Amniotic stem cell (primary cell): ENCODE measurements at regions not wholly inside any gene's neighbourhood (a gene's known extent, or its start where the extent isn't known, plus 50 kb on each side); places are given as distances from the start of the nearest gene placed in this dataset.
A peak's percentile ranks its signal among the peaks of the same experiment; 100 is the strongest.
"Not testable (repeated sequence)": the region's sequence is repeated elsewhere in the genome, so short reads cannot be mapped to it uniquely, and the experiment has no call there.

Experiments
- DNase-seq: peaks from one replicate; lab custom pipeline; 2025; lab: John Stamatoyannopoulos, UW

GRCh38 chr2:88860421-88861075 lies 169.1 kb downstream of the RPIA start:
- DNase-seq, result no peak

GRCh38 chr2:88865801-88866371 lies 174.4 kb downstream of the RPIA start:
- DNase-seq, result no peak

- no peak for DNase-seq
These were observed 175.3 kb downstream of the RPIA start for GRCh38 chr2:88866756-88867155.

GRCh38 chr2:88868861-88869260 lies 177.4 kb downstream of the RPIA start:
- DNase-seq, result no peak

- no peak for DNase-seq
These were observed 178.9 kb downstream of the RPIA start for GRCh38 chr2:88870267-88870839.

GRCh38 chr2:88871336-88871735 lies 179.9 kb downstream of the RPIA start:
- DNase-seq, result no peak

GRCh38 chr2:88873620-88874019 lies 182.1 kb downstream of the RPIA start:
- no peak for DNase-seq

- DNase-seq, result peak; percentile 13
These were observed 182.7 kb downstream of the RPIA start for GRCh38 chr2:88874063-88874657.

GRCh38 chr2:88875736-88876135 lies 184.3 kb downstream of the RPIA start:
- DNase-seq, result no peak

- DNase-seq, result peak; percentile 34
These were observed 189.0 kb downstream of the RPIA start for GRCh38 chr2:88880441-88880953.

- no peak for DNase-seq
These were observed 193.8 kb downstream of the RPIA start for GRCh38 chr2:88885275-88885674.

- DNase-seq, result no peak
These were observed 194.4 kb downstream of the RPIA start for GRCh38 chr2:88885679-88886416.

GRCh38 chr2:88887466-88887865 lies 196.0 kb downstream of the RPIA start:
- DNase-seq, result not testable (repeated sequence)

GRCh38 chr2:88892207-88892606 lies 200.7 kb downstream of the RPIA start:
- DNase-seq, result no peak

- no peak for DNase-seq
These were observed 201.3 kb downstream of the RPIA start for GRCh38 chr2:88892788-88893187.

- DNase-seq, result no peak
These were observed 205.5 kb downstream of the RPIA start for GRCh38 chr2:88896971-88897370.

GRCh38 chr2:88897715-88898114 lies 206.2 kb downstream of the RPIA start:
- no peak for DNase-seq

GRCh38 chr2:88903749-88904353 lies 212.4 kb downstream of the RPIA start:
- peak; percentile 8 for DNase-seq

- no peak for DNase-seq
These were observed 221.8 kb downstream of the RPIA start for GRCh38 chr2:88913280-88913679.

GRCh38 chr2:88919087-88919738 lies 227.7 kb downstream of the RPIA start:
- DNase-seq, result no peak

GRCh38 chr2:88920399-88920798 lies 228.9 kb downstream of the RPIA start:
- not testable (repeated sequence) for DNase-seq
